HCT116 (cell line): ENCODE measurements at regions not wholly inside any gene's neighbourhood (a gene's known extent, or its start where the extent isn't known, plus 50 kb on each side); places are given as distances from the start of the nearest gene placed in this dataset.

Experiments used
- EZH2 ChIP-seq: fragments of 200-600 bp; sonication (generic); IDR thresholded peaks from 2 replicates; pipeline ENCODE4 v1.6.1; 2017; ENCODE audit warnings: antibody characterized with exemption, mixed run types
- JUND ChIP-seq: IDR thresholded peaks from 2 replicates; pipeline ENCODE4 v1.6.1; 2012
- MAX ChIP-seq: IDR thresholded peaks from 2 replicates; pipeline ENCODE4 v1.6.1; 2012
- POLR2AphosphoS5 ChIP-seq: IDR thresholded peaks from 2 replicates; pipeline ENCODE4 v1.6.1; 2011; ENCODE audit warnings: mild to moderate bottlenecking, low read depth, low read length, moderate library complexity
- RAD21 ChIP-seq: IDR thresholded peaks from 2 replicates; pipeline ENCODE4 v1.6.1; 2012; ENCODE audit warnings: low read depth, mild to moderate bottlenecking
- REST ChIP-seq: IDR thresholded peaks from 2 replicates; pipeline ENCODE4 v1.6.1; 2012; ENCODE audit warnings: low read depth
- ZNF274 ChIP-seq: fragments of 200-500 bp; sonication (Bioruptor generic); IDR thresholded peaks from 2 replicates; pipeline ENCODE4 v1.6.1; 2014; ENCODE audit warnings: mild to moderate bottlenecking, low read depth, low read length, inconsistent platforms
- TF ChIP-seq, protein P1 (sequence below), 3 experiments: fragments of 200-600 bp in 1 of 3; sonication (generic) in 1 of 3; IDR thresholded peaks in 2 of 3; conservative IDR thresholded peaks in 1 of 3; 2 replicates each; pipeline ENCODE4 v1.5.1; 2012 to 2017; ENCODE audit warnings: low read depth in 2 of 3, low read length in 2 of 3, antibody characterized with exemption in 1 of 3, borderline replicate concordance in 1 of 3, control low read depth in 1 of 3, mild to moderate bottlenecking in 1 of 3, mixed read lengths in 1 of 3, mixed run types in 1 of 3, moderate library complexity in 1 of 3; ENCODE audit not compliant: insufficient read depth in 1 of 3

GRCh38 chr9:134494273-134494815, 147.3 kb upstream of the COL5A1 start:
- TF ChIP-seq, protein P1, sequence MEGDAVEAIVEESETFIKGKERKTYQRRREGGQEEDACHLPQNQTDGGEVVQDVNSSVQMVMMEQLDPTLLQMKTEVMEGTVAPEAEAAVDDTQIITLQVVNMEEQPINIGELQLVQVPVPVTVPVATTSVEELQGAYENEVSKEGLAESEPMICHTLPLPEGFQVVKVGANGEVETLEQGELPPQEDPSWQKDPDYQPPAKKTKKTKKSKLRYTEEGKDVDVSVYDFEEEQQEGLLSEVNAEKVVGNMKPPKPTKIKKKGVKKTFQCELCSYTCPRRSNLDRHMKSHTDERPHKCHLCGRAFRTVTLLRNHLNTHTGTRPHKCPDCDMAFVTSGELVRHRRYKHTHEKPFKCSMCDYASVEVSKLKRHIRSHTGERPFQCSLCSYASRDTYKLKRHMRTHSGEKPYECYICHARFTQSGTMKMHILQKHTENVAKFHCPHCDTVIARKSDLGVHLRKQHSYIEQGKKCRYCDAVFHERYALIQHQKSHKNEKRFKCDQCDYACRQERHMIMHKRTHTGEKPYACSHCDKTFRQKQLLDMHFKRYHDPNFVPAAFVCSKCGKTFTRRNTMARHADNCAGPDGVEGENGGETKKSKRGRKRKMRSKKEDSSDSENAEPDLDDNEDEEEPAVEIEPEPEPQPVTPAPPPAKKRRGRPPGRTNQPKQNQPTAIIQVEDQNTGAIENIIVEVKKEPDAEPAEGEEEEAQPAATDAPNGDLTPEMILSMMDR (IDR thresholded peaks at IDR 0.05 in 2 of 3, conservative IDR thresholded peaks at IDR 0.05 in 1 of 3; ENCODE audit: borderline replicate concordance in 1 of 3, insufficient read depth in 1 of 3, low read depth in 2 of 3, low read length in 2 of 3), result no peak
- TF ChIP-seq ZNF274 (no peak), POLR2AphosphoS5 (no peak), RAD21 (no peak), REST (no peak), EZH2 (no peak), MAX (no peak), JUND (no peak)
